ENCODE measurements at regions not wholly inside any gene's neighbourhood (a gene's known extent, or its start where the extent isn't known, plus 50 kb on each side); places are given as distances from the start of the nearest gene placed in this dataset.

- no peak for TF ChIP-seq POLR2AphosphoS5 (IDR thresholded peaks at IDR 0.05)
- no peak for TF ChIP-seq CTCF (IDR thresholded peaks at IDR 0.05)
Measured at GRCh38 chr4:123304151-123304964, 92.2 kb upstream of the SPRY1 start.
